ENCODE measurements at regions not wholly inside any gene's neighbourhood (a gene's known extent, or its start where the extent isn't known, plus 50 kb on each side); places are given as distances from the start of the nearest gene placed in this dataset.
A peak's percentile ranks its signal among the peaks of the same experiment; 100 is the strongest.

DNA sequence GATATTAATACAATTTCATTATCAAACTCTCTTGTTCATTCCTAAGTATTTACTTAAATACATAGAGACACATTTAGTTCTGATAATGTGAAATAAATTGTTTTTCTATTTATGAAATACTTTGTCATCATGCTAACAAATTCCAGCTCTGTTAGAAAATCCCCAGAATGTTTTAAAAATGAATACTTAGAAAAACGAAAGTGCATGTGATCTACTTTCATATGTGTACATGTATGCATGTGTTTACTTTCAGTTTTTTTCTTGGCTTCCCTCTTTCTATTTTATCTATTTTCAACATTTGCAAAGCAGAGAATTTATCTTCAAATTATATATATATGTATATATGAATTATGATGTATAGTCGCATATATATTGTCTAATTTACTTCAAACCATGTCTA, 1110.0 kb upstream of the PCDH20 start:
- H4K20me1 ChIP-seq (ENCODE audit: control insufficient read depth, insufficient read depth): no peaks in the 10 kb centered on the region
- peaks cover 15% of the 10 kb centered on the region for H3K4me1 ChIP-seq (ENCODE audit: control insufficient read depth, insufficient read depth, low read length)
- BruUV-seq (replicated peaks): no TSS peak
- POLR2A ChIA-PET: no interaction called here
- no peaks in the 10 kb centered on the region for H3K36me3 ChIP-seq (ENCODE audit: control insufficient read depth in 2 of 2, insufficient read depth in 2 of 2, low read length in 1 of 2)
- H2AFZ ChIP-seq (ENCODE audit: control insufficient read depth, low read depth, low read length): no peak overlapping the region
- CTCF ChIA-PET: interaction anchor here (1.1 kb wide), 1 partner anchor 14 kb away, joined by 8 read pairs; no protein-coding TSS in a partner anchor
- ATAC-seq (peak; percentile 58), DNase-seq (ENCODE audit: low read depth, low spot score) (no peak), FAIRE-seq (no peak)
- H3K4me2 ChIP-seq (ENCODE audit: control insufficient read depth, insufficient read depth): no peak overlapping the region
- WGBS (ENCODE audit: insufficient coverage, insufficient replicate concordance, low lambda C conversion rate, missing lambda C conversion rate): 27% methylated on average over 2 of the region's 2 CpGs
- in situ Hi-C loops (cut with MboI) (no loop called here), intact Hi-C loops (cut with micrococcal nuclease; ENCODE audit: unreplicated experiment) (no loop called here)
- no peaks in the 10 kb centered on the region for H3K79me2 ChIP-seq (ENCODE audit: control insufficient read depth, insufficient read depth, low read length)
- RAD21 ChIA-PET (ENCODE audit: unreplicated experiment): interaction anchor here (0.9 to 2.0 kb wide), 3 partner anchors 11 to 20 kb away, joined by 3 to 4 read pairs (median 4); no protein-coding TSS in a partner anchor
- TF ChIP-seq, protein P1, sequence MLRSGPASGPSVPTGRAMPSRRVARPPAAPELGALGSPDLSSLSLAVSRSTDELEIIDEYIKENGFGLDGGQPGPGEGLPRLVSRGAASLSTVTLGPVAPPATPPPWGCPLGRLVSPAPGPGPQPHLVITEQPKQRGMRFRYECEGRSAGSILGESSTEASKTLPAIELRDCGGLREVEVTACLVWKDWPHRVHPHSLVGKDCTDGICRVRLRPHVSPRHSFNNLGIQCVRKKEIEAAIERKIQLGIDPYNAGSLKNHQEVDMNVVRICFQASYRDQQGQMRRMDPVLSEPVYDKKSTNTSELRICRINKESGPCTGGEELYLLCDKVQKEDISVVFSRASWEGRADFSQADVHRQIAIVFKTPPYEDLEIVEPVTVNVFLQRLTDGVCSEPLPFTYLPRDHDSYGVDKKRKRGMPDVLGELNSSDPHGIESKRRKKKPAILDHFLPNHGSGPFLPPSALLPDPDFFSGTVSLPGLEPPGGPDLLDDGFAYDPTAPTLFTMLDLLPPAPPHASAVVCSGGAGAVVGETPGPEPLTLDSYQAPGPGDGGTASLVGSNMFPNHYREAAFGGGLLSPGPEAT (IDR thresholded peaks at IDR 0.05; ENCODE audit: low read depth): no peak
- TF ChIP-seq BHLHE40 (IDR thresholded peaks at IDR 0.05; ENCODE audit: borderline replicate concordance in 1 of 2, low read depth in 2 of 2, low read length in 1 of 2): peak; percentile 9 to 67; a peak in 2 of 4 replicates
- no peak overlapping the region for H3K9ac ChIP-seq (ENCODE audit: control insufficient read depth, insufficient read depth, low read length)
- SMC1A ChIA-PET (ENCODE audit: uncharacterized antibody, unreplicated experiment): interaction anchor here (0.7 to 3.6 kb wide), 3 partner anchors 10 to 52 kb away, joined by 3 to 22 read pairs (median 3); no protein-coding TSS in a partner anchor
- no peaks in the 10 kb centered on the region for H3K9me3 ChIP-seq (replicated peaks; ENCODE audit: control insufficient read depth, insufficient read depth, low read length)
- no peak overlapping the region for H3K4me3 ChIP-seq
- H3K27ac ChIP-seq (ENCODE audit: control insufficient read depth, insufficient read depth): no peak overlapping the region
- no peaks in the 10 kb centered on the region for H3K27me3 ChIP-seq (replicated peaks in 1 of 2; ENCODE audit: control insufficient read depth in 2 of 2, insufficient read depth in 2 of 2, low read length in 1 of 2)

DNA sequence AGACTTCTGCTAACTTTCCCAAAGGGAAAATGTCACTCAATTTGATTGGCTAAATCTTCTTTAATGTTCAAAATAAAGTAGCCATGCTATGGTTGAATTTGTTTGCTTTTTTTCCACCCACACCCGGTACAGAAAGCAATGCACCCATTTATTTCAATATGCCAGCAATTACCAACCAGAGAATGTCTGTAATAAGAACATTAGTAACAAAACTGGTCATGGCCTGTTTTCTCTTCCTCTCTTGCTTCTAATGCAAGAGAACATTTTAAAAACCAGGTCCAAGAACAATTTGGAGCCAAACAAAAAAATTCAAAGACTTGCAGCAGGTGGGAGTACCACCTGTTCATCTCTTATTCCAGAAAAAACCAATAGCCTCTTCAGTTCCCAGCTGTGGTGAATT, 1108.8 kb upstream of the PCDH20 start:
- H3K9me3 ChIP-seq (replicated peaks; ENCODE audit: control insufficient read depth, insufficient read depth, low read length): no peaks in the 10 kb centered on the region
- H3K4me3 ChIP-seq: 0 out of 2 replicates have a peak overlapping the region, but pooled peaks have one; percentile 6
- H3K4me2 ChIP-seq (ENCODE audit: control insufficient read depth, insufficient read depth): peak overlapping the region; percentile 82
- ChIA-PET CTCF (interaction anchor here (2.3 kb wide), 1 partner anchor 12 kb away, joined by 27 read pairs; no protein-coding TSS in a partner anchor), POLR2A (no interaction called here), SMC1A (ENCODE audit: uncharacterized antibody, unreplicated experiment) (interaction anchor here (3.6 kb wide), 1 partner anchor 12 kb away, joined by 22 read pairs; no protein-coding TSS in a partner anchor), RAD21 (ENCODE audit: unreplicated experiment) (interaction anchor here (0.9 to 2.5 kb wide), 4 partner anchors 10 to 404 kb away, joined by 3 to 6 read pairs (median 4); no protein-coding TSS in a partner anchor)
- no peaks in the 10 kb centered on the region for H3K27me3 ChIP-seq (replicated peaks in 1 of 2; ENCODE audit: control insufficient read depth in 2 of 2, insufficient read depth in 2 of 2, low read length in 1 of 2)
- FAIRE-seq (no peak), ATAC-seq (peak; percentile 77), DNase-seq (ENCODE audit: low read depth, low spot score) (peak; percentile 20)
- no peaks in the 10 kb centered on the region for H3K36me3 ChIP-seq (ENCODE audit: control insufficient read depth in 2 of 2, insufficient read depth in 2 of 2, low read length in 1 of 2)
- in situ Hi-C loops (cut with MboI): no loop called here
- H3K27ac ChIP-seq (ENCODE audit: control insufficient read depth, insufficient read depth): peak overlapping the region; percentile 83
- TF ChIP-seq, protein P2, sequence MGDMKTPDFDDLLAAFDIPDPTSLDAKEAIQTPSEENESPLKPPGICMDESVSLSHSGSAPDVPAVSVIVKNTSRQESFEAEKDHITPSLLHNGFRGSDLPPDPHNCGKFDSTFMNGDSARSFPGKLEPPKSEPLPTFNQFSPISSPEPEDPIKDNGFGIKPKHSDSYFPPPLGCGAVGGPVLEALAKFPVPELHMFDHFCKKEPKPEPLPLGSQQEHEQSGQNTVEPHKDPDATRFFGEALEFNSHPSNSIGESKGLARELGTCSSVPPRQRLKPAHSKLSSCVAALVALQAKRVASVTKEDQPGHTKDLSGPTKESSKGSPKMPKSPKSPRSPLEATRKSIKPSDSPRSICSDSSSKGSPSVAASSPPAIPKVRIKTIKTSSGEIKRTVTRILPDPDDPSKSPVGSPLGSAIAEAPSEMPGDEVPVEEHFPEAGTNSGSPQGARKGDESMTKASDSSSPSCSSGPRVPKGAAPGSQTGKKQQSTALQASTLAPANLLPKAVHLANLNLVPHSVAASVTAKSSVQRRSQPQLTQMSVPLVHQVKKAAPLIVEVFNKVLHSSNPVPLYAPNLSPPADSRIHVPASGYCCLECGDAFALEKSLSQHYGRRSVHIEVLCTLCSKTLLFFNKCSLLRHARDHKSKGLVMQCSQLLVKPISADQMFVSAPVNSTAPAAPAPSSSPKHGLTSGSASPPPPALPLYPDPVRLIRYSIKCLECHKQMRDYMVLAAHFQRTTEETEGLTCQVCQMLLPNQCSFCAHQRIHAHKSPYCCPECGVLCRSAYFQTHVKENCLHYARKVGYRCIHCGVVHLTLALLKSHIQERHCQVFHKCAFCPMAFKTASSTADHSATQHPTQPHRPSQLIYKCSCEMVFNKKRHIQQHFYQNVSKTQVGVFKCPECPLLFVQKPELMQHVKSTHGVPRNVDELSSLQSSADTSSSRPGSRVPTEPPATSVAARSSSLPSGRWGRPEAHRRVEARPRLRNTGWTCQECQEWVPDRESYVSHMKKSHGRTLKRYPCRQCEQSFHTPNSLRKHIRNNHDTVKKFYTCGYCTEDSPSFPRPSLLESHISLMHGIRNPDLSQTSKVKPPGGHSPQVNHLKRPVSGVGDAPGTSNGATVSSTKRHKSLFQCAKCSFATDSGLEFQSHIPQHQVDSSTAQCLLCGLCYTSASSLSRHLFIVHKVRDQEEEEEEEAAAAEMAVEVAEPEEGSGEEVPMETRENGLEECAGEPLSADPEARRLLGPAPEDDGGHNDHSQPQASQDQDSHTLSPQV (IDR thresholded peaks at IDR 0.05): no peak
- TF ChIP-seq SPI1 (IDR thresholded peaks at IDR 0.05; ENCODE audit: borderline replicate concordance, insufficient read depth, low read depth, low read length): peak; percentile 27; the same call in 1 of the 2 replicates
- TF ChIP-seq BACH1 (IDR thresholded peaks at IDR 0.05; ENCODE audit: borderline replicate concordance): no peak
- 0 out of 2 replicates have a peak, but pooled peaks have one; percentile 24 for TF ChIP-seq BCL11A (IDR thresholded peaks at IDR 0.05; ENCODE audit: low read depth, low read length)
- TF ChIP-seq PAX8 (IDR thresholded peaks at IDR 0.05): no peak
- no peak for TF ChIP-seq ZNF24 (IDR thresholded peaks at IDR 0.05)
- H2AFZ ChIP-seq (ENCODE audit: control insufficient read depth, low read depth, low read length): peak overlapping the region; percentile 45
- no TSS peak for BruUV-seq (replicated peaks)
- 0% methylated on average over 1 of the region's 1 CpG for WGBS (ENCODE audit: insufficient coverage, insufficient replicate concordance, low lambda C conversion rate, missing lambda C conversion rate)
- H3K79me2 ChIP-seq (ENCODE audit: control insufficient read depth, insufficient read depth, low read length): no peaks in the 10 kb centered on the region
- H4K20me1 ChIP-seq (ENCODE audit: control insufficient read depth, insufficient read depth): no peaks in the 10 kb centered on the region
- peaks cover 15% of the 10 kb centered on the region for H3K4me1 ChIP-seq (ENCODE audit: control insufficient read depth, insufficient read depth, low read length)
- H3K9ac ChIP-seq (ENCODE audit: control insufficient read depth, insufficient read depth, low read length): peak overlapping the region; percentile 16
- intact Hi-C loops (cut with micrococcal nuclease; ENCODE audit: unreplicated experiment): no loop called here
